ENCODE measurements at regions not wholly inside any gene's neighbourhood (a gene's known extent, or its start where the extent isn't known, plus 50 kb on each side); places are given as distances from the start of the nearest gene placed in this dataset.

DNA sequence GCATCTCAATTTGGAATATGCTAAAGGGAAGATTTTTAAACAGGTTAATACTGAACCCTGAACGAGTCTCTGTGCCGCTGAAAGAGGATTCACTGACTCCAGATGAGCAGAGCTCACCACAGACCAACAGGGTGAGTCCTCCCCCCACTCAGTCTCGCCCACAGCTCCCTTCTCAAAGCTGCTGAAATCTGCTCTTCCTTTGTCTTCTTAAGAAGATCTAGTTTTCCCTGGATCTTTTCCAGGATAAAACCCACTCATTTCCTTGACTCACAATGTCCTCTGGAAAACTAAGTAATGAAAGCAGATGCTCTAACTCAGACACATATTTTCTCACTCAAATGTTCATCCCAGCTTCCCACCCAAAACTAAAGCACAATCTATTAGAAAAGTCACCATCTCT is 447.0 kb upstream of the PKN2 start:
- Mint-ChIP-seq H3K27me3 (no peaks in the 10 kb centered on the region), H3K27ac (no peak overlapping the region), H3K4me3 (no peak overlapping the region), H3K9me3 (peaks cover 2% of the 10 kb centered on the region), H3K4me1 (no peaks in the 10 kb centered on the region), H3K36me3 (ENCODE audit: low read depth) (no peaks in the 10 kb centered on the region)
- DNase-seq, result no peak
- intact Hi-C loops (cut with micrococcal nuclease), result no loop called here

DNA sequence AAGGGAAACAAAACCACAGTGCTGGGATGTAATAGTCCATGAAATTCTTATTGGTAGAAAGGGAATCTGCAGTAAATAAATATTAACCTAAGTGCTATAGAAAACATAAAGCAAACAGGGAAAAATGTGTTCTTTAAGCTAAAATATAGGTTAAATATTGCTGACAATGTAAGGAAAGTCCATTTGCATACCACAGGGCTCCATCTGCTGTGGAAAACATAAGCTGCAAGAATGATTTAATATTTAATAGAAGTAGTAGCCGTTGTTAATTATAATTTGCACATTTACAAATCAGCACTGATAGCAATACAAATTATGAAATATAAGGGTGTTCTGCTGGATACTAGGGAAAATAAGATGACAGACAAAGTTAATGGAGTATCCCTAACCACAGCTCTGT is 444.9 kb upstream of the PKN2 start:
- Mint-ChIP-seq H3K4me1 (no peaks in the 10 kb centered on the region), H3K27me3 (no peaks in the 10 kb centered on the region), H3K4me3 (no peak overlapping the region), H3K36me3 (ENCODE audit: low read depth) (no peaks in the 10 kb centered on the region), H3K9me3 (peaks cover 3% of the 10 kb centered on the region), H3K27ac (no peak overlapping the region)
- intact Hi-C loops (cut with micrococcal nuclease), result no loop called here
- no peak for DNase-seq

DNA sequence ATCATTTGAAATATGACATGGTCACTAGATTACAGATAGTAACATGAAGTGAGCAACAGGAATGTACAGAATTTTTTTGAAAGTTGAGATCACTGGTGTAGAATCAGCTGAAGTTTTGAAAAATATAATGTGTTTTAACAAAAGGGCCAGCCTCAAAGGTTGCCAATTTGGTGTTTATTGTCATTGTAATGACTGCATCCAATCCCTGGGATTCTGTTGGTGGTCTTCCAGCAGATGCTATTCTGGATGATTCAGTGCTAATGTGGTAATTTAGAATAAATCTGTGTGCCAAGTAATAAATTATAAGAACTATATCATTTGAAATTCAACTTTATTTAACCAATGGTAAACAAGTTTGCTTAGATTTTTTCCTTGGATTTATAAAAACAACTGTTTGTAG is 436.4 kb upstream of the PKN2 start:
- no peaks in the 10 kb centered on the region for H3K4me1 Mint-ChIP-seq
- no peak overlapping the region for H3K27ac Mint-ChIP-seq
- no peak overlapping the region for H3K4me3 Mint-ChIP-seq
- H3K27me3 Mint-ChIP-seq, result no peaks in the 10 kb centered on the region
- H3K36me3 Mint-ChIP-seq (ENCODE audit: low read depth), result no peaks in the 10 kb centered on the region
- H3K9me3 Mint-ChIP-seq, result no peaks in the 10 kb centered on the region
- intact Hi-C loops (cut with micrococcal nuclease), result no loop called here
- no peak for DNase-seq

DNA sequence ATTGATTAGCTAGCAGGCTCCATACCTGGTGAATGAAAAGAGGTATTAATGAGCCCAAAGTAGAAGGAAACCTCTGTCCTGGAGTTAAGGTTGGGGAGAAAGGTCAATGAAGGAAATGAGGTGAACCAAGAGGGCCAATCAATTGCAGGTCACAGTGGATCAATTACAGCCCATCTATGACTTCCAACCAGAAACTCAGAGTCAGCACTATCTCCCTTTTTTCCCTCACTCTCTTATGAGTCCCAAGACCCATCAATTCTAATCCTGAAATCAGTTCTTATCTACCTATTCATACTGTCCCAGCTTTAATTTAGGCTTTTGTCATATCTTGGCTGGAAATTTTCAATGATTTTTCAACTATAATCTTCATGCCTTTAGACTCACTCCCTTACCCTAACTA is 433.2 kb upstream of the PKN2 start:
- H3K36me3 Mint-ChIP-seq (ENCODE audit: low read depth), result no peaks in the 10 kb centered on the region
- no peaks in the 10 kb centered on the region for H3K4me1 Mint-ChIP-seq
- intact Hi-C loops (cut with micrococcal nuclease), result no loop called here
- H3K4me3 Mint-ChIP-seq, result no peak overlapping the region
- DNase-seq, result no peak
- H3K27ac Mint-ChIP-seq, result no peak overlapping the region
- H3K27me3 Mint-ChIP-seq, result no peaks in the 10 kb centered on the region
- no peaks in the 10 kb centered on the region for H3K9me3 Mint-ChIP-seq

DNA sequence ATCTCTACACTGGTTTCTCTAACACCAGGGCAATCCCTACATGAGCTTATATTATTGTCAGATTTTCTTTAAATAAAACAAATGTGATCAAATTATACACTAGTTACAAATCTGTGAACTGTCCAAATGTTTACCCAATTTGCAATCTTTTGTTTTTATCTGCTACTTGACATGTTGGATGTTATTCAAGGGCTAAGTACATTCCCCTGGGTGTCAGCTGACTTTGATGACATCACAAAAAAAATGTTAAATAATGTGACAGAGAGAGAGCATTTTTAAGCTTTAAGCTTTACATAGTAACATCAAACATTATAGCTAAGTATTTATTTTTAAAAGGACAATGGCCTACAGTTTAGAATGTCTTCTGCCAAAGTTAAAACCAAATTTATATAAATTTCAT is 431.3 kb upstream of the PKN2 start:
- H3K4me1 Mint-ChIP-seq, result no peaks in the 10 kb centered on the region
- no peaks in the 10 kb centered on the region for H3K36me3 Mint-ChIP-seq (ENCODE audit: low read depth)
- no peak overlapping the region for H3K4me3 Mint-ChIP-seq

DNA sequence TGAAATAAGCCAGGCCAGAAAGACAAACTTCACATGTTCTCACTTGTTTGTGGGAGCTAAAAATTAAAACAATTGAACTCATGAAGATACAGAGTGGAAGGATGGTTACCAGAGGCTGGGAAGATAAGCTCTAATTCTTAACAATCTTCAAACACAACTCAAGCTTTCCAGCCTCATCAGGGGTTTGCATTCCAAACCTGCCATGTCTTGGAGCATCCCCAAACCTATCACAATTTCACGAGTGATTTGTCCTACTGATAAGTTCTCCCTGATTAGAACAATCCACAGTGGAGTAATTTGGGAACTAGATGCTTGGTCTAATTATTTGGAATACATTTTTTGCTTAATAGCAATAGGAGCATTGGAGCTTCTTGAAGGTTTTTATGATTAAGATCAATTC is 418.5 kb upstream of the PKN2 start:
- H3K27ac Mint-ChIP-seq, result no peak overlapping the region
- H3K4me1 Mint-ChIP-seq, result no peaks in the 10 kb centered on the region
- no peak overlapping the region for H3K4me3 Mint-ChIP-seq
- H3K36me3 Mint-ChIP-seq (ENCODE audit: low read depth), result no peaks in the 10 kb centered on the region
- H3K27me3 Mint-ChIP-seq, result no peaks in the 10 kb centered on the region
- no peaks in the 10 kb centered on the region for H3K9me3 Mint-ChIP-seq
- intact Hi-C loops (cut with micrococcal nuclease), result no loop called here
- DNase-seq, result no peak

More for the DNA sequence above, 431.3 kb upstream of the PKN2 start:
- no peak for DNase-seq
- intact Hi-C loops (cut with micrococcal nuclease), result no loop called here
- Mint-ChIP-seq H3K9me3 (no peaks in the 10 kb centered on the region), H3K27me3 (no peaks in the 10 kb centered on the region), H3K27ac (no peak overlapping the region)

DNA sequence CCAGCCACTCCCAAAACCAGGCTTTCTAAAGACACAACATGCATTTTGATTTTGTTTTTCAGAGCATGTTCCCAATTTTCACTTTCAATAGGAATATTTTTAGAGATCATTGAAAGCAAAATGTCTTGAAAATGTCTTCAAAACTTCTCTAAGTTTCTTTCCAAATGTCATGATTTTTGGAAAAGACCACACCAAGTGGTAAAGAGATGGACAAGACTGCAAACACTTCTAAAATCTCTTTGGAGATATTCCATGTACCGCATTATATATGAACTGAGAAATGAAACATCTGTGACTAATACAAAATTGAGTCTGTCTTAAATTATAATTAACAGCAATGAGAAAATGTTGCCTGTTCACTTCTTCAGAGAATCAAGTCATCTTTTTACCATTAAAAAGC is 418.0 kb upstream of the PKN2 start:
- Mint-ChIP-seq H3K9me3 (no peaks in the 10 kb centered on the region), H3K27me3 (no peaks in the 10 kb centered on the region), H3K27ac (no peak overlapping the region), H3K36me3 (ENCODE audit: low read depth) (no peaks in the 10 kb centered on the region), H3K4me1 (no peaks in the 10 kb centered on the region), H3K4me3 (no peak overlapping the region)
- no peak for DNase-seq
- intact Hi-C loops (cut with micrococcal nuclease), result no loop called here

DNA sequence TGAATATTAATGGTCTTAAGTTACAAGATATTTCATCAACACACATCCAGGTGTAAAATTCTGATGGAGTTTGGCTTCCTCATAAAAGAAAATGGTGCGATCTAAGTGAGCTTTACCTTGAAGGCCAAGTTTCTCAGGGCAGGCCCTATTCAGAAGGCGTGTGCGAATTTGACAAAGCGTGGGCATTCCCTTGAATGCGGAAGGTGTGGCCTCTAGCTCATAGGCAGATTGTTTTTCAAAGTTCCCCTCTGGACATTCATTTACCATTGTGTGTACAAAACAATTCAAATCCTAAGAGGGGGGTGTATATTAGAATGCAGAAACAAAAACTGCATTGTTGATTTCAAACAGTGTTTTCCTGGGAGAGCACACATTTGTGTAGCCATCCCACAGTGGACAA is 411.9 kb upstream of the PKN2 start:
- Mint-ChIP-seq H3K4me3 (no peak overlapping the region), H3K4me1 (no peaks in the 10 kb centered on the region), H3K9me3 (no peaks in the 10 kb centered on the region), H3K27ac (no peak overlapping the region), H3K27me3 (no peaks in the 10 kb centered on the region), H3K36me3 (ENCODE audit: low read depth) (no peaks in the 10 kb centered on the region)
- intact Hi-C loops (cut with micrococcal nuclease), result no loop called here
- DNase-seq, result no peak

DNA sequence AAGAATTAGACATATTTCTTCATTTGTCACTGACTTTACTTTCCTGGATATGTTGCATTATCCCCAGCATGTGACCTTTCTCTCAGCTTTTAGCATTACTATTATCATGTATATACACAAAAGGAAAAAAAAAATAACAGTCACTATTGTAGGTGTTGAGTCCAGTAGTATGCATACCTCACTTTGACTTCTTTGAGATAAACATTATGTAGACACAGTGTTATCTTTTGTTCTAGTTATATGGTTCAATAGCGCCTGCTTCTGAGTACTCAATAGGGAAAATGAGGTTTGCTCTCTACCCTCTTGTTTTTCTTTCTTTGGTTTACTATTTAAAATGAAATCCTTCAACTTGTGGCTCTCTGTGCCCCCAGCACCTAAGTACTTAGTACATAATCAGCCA is 409.6 kb upstream of the PKN2 start:
- intact Hi-C loops (cut with micrococcal nuclease), result no loop called here
- H3K4me3 Mint-ChIP-seq, result no peak overlapping the region
- peaks cover 4% of the 10 kb centered on the region for H3K9me3 Mint-ChIP-seq
- no peak overlapping the region for H3K27ac Mint-ChIP-seq
- H3K4me1 Mint-ChIP-seq, result no peaks in the 10 kb centered on the region
- no peaks in the 10 kb centered on the region for H3K27me3 Mint-ChIP-seq
- H3K36me3 Mint-ChIP-seq (ENCODE audit: low read depth), result no peaks in the 10 kb centered on the region
- no peak for DNase-seq

DNA sequence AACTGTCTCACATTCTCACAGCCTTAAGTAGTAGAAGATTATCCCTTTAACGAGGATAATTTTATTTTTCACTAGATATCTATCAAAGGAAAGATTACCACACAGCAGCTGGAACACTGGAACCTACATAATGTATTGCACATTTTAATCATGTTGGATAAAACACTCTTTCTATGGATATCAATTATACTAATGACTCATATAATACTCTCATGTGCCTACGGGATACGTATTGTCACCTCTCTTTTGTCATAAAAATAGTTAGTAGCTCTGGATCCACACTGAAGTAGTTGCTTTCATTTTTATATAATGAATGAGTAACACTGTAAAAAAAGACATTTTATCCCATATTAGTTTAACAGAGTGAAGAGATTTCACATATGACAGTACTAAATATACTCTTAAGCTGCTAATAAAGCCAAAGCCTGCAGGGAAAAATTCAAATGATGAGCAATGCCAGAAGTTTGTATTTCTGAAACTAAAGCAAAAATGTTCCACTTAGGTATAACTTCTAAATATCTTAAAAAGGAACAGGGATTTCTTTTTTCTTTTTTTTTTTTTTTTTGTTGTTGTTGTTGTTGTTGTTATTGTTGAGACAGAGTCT is 408.7 kb upstream of the PKN2 start:
- Mint-ChIP-seq H3K4me1 (no peaks in the 10 kb centered on the region), H3K27me3 (no peaks in the 10 kb centered on the region), H3K9me3 (peaks cover 4% of the 10 kb centered on the region), H3K27ac (no peak overlapping the region), H3K4me3 (no peak overlapping the region), H3K36me3 (ENCODE audit: low read depth) (no peaks in the 10 kb centered on the region)
- intact Hi-C loops (cut with micrococcal nuclease), result no loop called here
- no peak for DNase-seq

DNA sequence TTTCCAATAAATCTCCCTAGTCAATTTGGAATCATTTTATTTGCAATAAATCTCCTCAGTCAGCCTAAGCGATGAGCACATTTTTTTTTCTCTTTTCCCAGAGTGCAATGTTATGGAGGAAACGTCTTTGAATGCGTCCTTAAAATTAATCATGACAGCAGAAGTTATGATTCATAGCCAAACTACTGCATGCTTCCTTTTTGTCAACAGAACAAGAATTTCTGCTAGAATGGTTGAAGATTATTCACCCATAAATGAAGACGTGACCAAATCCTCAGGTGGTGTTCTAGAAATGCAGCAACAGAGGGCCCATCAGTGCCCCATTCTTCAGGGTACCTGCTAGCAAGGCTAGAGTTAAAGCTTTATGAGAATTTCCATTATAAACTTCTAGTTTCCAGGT is 407.9 kb upstream of the PKN2 start:
- DNase-seq, result no peak
- intact Hi-C loops (cut with micrococcal nuclease), result no loop called here
- no peaks in the 10 kb centered on the region for H3K36me3 Mint-ChIP-seq (ENCODE audit: low read depth)
- H3K27me3 Mint-ChIP-seq, result no peaks in the 10 kb centered on the region
- no peaks in the 10 kb centered on the region for H3K4me1 Mint-ChIP-seq
- no peak overlapping the region for H3K4me3 Mint-ChIP-seq
- H3K27ac Mint-ChIP-seq, result no peak overlapping the region
- H3K9me3 Mint-ChIP-seq, result peaks cover 4% of the 10 kb centered on the region

DNA sequence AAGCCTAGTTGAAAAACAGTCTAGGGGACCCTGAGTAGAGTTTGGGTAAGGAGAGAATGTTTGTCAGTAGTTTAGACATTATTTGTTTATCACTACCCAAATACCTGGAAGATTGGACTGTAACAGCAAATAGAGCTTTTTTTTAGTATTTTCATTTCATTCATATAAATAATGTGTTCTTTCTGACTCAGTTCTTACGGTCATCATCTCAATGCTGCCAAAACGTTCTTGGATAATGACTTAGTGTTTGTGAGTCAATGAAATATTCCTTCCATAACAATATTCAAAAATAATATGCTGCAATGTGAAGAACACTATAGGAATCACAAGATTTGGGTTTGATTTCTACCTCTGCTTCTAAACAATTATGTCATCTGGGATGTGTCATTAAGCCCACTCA is 400.0 kb upstream of the PKN2 start:
- DNase-seq, result no peak
- Mint-ChIP-seq H3K4me3 (no peak overlapping the region), H3K9me3 (no peaks in the 10 kb centered on the region), H3K27ac (no peak overlapping the region), H3K27me3 (no peaks in the 10 kb centered on the region), H3K4me1 (no peaks in the 10 kb centered on the region), H3K36me3 (ENCODE audit: low read depth) (no peaks in the 10 kb centered on the region)
- intact Hi-C loops (cut with micrococcal nuclease), result no loop called here

DNA sequence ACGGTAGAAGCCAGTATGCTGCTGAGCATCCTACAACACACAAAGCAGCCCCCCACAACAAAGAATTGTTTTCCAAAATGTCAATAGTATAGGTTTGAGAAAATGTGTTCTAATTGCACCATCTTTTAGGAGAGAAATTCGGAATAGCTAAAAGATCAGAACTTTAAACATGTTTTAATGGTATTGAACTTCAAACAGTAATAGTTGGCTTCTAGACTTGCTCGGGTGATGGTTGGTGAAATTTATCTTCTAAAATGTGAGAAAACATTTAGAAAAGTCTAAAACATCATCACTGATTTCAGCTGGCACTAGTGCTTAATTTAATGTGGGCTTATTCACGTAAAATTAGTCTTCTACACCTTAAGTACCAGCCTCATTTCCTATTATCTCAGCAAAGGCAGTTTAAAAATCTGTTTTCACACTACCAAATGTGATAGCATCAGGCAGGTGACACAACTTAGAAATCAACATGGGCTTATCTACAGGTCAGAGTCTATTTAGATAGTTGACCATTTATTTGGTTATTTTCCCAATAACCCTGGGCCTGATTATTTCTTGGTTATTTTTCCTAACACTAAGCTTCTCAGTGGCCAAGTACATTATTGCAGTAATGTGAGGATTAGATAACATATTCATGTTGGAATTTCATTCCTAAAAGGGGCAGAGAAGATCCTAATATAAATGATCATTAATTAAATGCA is 399.3 kb upstream of the PKN2 start:
- no peak for DNase-seq
- H3K4me3 Mint-ChIP-seq, result no peak overlapping the region
- no peak overlapping the region for H3K27ac Mint-ChIP-seq
- H3K4me1 Mint-ChIP-seq, result no peaks in the 10 kb centered on the region
- H3K36me3 Mint-ChIP-seq (ENCODE audit: low read depth), result no peaks in the 10 kb centered on the region
- no peaks in the 10 kb centered on the region for H3K27me3 Mint-ChIP-seq
- no peaks in the 10 kb centered on the region for H3K9me3 Mint-ChIP-seq
- intact Hi-C loops (cut with micrococcal nuclease), result no loop called here

DNA sequence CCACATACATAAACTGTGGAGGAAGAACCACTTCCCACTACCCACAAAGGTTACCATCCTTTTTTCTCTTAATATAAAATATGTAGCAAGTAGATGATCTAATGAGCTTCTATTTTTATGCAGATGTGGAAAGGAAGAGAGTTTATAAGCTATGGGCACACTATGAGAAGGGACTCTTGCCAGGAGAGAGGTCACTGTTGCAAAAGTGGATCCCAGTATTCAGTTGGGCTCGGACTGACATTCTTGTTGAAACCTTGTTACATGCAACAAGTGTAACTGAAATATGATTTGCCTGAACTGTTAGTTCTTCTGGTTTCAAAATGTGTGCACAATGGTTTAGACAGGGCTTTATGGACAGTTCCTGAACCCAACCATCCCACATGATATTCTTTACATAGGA is 397.4 kb upstream of the PKN2 start:
- no peak overlapping the region for H3K4me3 Mint-ChIP-seq
- no peak overlapping the region for H3K27ac Mint-ChIP-seq
- no peaks in the 10 kb centered on the region for H3K9me3 Mint-ChIP-seq
- no peaks in the 10 kb centered on the region for H3K27me3 Mint-ChIP-seq
- H3K36me3 Mint-ChIP-seq (ENCODE audit: low read depth), result no peaks in the 10 kb centered on the region
- no peaks in the 10 kb centered on the region for H3K4me1 Mint-ChIP-seq
- intact Hi-C loops (cut with micrococcal nuclease), result no loop called here
- no peak for DNase-seq

DNA sequence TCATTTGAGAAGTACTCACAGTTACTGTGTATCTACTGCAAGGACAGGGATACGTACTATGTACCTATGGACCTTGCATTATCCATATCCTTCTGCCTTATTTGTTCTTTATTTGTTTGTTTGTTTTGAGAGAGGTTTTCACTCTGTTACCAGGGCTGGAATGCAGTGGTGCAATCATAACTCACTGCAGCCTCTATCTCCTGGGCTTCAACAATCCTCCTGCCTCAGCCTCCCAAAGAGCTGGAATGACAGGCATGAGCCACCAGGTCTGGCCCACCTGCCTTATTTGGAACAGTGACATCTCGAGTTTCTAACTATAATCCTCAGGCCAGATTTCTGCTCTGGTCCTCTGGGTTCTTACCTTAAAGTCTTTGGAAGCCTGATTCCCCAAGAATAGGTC is 395.5 kb upstream of the PKN2 start:
- no peaks in the 10 kb centered on the region for H3K9me3 Mint-ChIP-seq

More for the DNA sequence above, 395.5 kb upstream of the PKN2 start:
- H3K4me1 Mint-ChIP-seq, result no peaks in the 10 kb centered on the region
- no peak for DNase-seq
- no peaks in the 10 kb centered on the region for H3K27me3 Mint-ChIP-seq
- no peaks in the 10 kb centered on the region for H3K36me3 Mint-ChIP-seq (ENCODE audit: low read depth)
- H3K4me3 Mint-ChIP-seq, result no peak overlapping the region
- intact Hi-C loops (cut with micrococcal nuclease), result no loop called here
- no peak overlapping the region for H3K27ac Mint-ChIP-seq
